ENCODE measurements at regions not wholly inside any gene's neighbourhood (a gene's known extent, or its start where the extent isn't known, plus 50 kb on each side); places are given as distances from the start of the nearest gene placed in this dataset.

DNA sequence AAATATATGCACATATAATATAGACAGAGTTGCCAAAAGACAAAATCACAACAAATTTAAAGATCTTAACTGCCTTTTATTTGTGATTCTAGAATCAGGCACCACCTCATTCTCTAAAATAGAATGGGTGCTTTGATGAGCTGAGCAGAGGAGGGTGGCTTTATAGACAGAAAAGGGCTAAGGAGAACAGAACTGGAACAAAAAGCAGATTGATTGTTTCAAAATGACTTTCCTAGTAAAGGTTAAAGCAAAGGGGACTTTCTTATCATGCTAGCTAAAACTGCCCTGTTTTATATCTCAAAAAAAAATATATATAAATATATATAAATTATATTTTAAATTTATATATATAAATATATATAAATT lies 287.6 kb downstream of the FAT3 start:
- TF ChIP-seq, protein P1, sequence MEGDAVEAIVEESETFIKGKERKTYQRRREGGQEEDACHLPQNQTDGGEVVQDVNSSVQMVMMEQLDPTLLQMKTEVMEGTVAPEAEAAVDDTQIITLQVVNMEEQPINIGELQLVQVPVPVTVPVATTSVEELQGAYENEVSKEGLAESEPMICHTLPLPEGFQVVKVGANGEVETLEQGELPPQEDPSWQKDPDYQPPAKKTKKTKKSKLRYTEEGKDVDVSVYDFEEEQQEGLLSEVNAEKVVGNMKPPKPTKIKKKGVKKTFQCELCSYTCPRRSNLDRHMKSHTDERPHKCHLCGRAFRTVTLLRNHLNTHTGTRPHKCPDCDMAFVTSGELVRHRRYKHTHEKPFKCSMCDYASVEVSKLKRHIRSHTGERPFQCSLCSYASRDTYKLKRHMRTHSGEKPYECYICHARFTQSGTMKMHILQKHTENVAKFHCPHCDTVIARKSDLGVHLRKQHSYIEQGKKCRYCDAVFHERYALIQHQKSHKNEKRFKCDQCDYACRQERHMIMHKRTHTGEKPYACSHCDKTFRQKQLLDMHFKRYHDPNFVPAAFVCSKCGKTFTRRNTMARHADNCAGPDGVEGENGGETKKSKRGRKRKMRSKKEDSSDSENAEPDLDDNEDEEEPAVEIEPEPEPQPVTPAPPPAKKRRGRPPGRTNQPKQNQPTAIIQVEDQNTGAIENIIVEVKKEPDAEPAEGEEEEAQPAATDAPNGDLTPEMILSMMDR (IDR thresholded peaks at IDR 0.05; ENCODE audit: borderline replicate concordance, extremely low read depth, low read length, poor library complexity, severe bottlenecking), result no peak
- no peak for TF ChIP-seq EZH2 (IDR thresholded peaks at IDR 0.05; ENCODE audit: borderline replicate concordance, low read depth, low read length, severe bottlenecking)
